DND-41 (cell line): ENCODE measurements at regions not wholly inside any gene's neighbourhood (a gene's known extent, or its start where the extent isn't known, plus 50 kb on each side); places are given as distances from the start of the nearest gene placed in this dataset.

ENCODE experiments used
- EZH2 ChIP-seq: IDR thresholded peaks from 3 replicates; pipeline ENCODE4 v1.6.1; 2012; ENCODE audit warnings: borderline replicate concordance, low read depth, mild to moderate bottlenecking, moderate library complexity, low read length, inconsistent platforms; ENCODE audit not compliant: severe bottlenecking
- TF ChIP-seq, protein P1 (sequence below): IDR thresholded peaks from 2 replicates; pipeline ENCODE4 v1.5.1; 2012; ENCODE audit warnings: borderline replicate concordance, low read length, moderate library complexity, mild to moderate bottlenecking; ENCODE audit not compliant: poor library complexity, severe bottlenecking; ENCODE audit errors: extremely low read depth

DNA sequence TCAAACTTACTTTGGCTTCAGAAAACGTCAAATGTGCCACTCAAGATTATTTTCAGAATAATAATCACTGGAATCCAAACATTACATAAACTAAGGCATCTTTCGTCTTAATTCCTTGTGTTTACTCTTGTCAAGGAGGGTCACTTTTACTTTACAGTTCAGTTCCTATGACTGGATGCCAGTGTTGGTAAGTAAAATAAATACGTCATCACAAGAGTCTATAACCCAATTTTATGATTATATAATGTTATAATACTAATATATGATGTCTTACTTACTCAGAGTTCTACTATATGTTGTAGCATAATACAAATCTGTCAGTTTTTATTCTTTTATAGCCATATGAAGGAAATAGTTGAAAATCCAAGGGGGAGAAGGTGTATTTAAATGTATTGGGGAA lies 123.8 kb downstream of the GPR85 start:
- TF ChIP-seq, protein P1, sequence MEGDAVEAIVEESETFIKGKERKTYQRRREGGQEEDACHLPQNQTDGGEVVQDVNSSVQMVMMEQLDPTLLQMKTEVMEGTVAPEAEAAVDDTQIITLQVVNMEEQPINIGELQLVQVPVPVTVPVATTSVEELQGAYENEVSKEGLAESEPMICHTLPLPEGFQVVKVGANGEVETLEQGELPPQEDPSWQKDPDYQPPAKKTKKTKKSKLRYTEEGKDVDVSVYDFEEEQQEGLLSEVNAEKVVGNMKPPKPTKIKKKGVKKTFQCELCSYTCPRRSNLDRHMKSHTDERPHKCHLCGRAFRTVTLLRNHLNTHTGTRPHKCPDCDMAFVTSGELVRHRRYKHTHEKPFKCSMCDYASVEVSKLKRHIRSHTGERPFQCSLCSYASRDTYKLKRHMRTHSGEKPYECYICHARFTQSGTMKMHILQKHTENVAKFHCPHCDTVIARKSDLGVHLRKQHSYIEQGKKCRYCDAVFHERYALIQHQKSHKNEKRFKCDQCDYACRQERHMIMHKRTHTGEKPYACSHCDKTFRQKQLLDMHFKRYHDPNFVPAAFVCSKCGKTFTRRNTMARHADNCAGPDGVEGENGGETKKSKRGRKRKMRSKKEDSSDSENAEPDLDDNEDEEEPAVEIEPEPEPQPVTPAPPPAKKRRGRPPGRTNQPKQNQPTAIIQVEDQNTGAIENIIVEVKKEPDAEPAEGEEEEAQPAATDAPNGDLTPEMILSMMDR: no peak
- no peak for TF ChIP-seq EZH2
